Stimulated activated naive CD4-positive, alpha-beta T cell (primary cell): ENCODE measurements at regions not wholly inside any gene's neighbourhood (a gene's known extent, or its start where the extent isn't known, plus 50 kb on each side); places are given as distances from the start of the nearest gene placed in this dataset.
A peak's percentile ranks its signal among the peaks of the same experiment; 100 is the strongest.

Experiments used
- DNase-seq, 6 experiments: peaks; one replicate each; lab custom pipeline; 2025; lab: John Stamatoyannopoulos, UW

DNA sequence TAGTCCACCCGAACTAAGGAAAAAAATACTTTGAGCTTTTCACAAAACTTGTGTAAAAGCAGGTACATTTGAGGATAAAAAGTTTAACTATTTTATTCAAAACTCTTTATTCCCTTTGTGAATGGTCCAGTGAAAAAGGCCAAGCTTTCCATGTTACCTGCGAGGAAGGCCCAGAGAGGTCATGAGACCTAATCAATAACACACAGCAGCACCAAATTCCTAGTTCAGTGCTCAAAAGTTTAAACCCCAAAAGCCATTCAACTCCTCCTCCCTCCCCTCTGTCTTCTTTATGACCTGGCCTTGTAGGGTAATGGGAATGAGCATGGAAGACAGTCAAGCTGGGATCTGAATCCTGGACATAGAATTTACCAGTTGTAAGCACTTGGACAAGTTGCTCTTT is 151.9 kb upstream of the FGGY start:
- no peak for DNase-seq

DNA sequence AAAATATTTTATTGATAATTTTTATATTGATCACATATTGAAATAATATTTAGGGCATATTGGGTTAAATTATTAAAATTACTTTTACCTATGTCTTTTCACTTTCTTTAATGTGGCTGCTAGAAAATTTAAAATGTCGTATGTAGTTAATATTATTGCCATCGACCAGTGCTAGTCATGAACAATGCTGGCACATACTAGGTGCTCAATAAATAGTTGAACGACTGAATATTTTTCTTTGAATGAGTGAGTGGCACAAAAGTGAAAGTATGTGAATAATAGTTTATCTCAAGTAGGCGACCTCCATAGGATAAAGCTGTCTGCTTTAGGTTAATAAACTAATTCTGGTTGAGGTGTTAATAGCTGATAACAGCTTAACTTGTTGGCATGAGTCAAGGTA is 150.8 kb upstream of the FGGY start:
- no peak for DNase-seq

DNA sequence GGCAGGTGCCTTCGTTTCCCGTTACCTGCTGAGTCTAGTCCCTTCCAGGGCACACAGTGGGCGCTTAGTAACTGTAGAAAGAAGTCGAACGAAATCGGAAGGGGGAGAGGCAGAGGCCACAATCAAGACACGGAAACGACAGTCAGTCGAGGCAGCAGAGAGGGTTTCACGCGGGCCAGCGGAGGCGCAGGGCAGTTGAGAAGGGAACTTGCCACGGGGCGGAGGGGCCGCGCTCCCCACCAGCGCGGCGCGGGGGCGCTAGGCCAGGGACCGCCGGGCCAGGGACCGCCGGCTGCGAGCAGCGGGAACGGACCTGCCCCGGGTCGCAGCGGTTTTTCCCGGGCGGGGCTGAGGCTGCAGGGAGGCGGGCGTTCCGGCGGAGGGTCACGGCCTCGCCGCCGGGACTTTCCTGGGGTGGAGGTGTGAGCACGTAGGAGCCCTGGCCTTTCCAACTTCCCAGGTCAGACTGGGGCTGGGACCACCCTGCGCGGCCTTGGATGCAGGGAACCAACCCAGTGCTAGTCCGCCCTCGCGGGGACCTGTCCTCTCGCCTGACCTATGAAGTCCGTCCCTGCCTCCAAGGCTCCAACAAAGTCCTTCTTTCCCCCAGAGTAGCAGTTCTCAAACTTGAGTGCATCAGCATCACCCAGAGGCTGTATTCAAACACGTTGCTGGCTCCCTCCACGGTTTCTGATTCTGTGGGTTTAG is 150.1 kb upstream of the FGGY start:
- DNase-seq = peak in 3 of 6 experiments; percentile 4 to 35 (median 25)

DNA sequence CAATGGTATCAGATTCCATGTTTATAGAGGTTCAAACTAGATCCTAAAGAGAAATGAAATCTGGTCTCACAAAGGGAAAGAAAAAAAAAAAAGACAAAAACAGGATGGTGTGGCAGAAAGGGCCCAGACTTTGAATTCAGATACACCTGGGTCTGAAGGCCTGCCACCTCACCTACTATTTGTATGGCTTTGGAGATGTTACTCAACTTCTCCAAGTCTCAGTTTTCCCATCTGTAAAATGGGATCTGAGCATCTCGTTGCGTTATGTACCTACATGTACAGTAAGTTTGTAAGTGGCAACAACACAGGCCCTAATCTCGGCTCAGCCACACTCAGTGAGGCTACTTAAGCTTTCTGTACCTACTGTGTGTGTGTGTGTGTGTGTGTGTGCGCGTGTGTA is 147.5 kb upstream of the FGGY start:
- DNase-seq = no peak

GRCh38 chr1:59150577-59151386 is 146.1 kb upstream of the FGGY start:
- DNase-seq = no peak

GRCh38 chr1:59151387-59151761 is 145.5 kb upstream of the FGGY start:
- no peak for DNase-seq

DNA sequence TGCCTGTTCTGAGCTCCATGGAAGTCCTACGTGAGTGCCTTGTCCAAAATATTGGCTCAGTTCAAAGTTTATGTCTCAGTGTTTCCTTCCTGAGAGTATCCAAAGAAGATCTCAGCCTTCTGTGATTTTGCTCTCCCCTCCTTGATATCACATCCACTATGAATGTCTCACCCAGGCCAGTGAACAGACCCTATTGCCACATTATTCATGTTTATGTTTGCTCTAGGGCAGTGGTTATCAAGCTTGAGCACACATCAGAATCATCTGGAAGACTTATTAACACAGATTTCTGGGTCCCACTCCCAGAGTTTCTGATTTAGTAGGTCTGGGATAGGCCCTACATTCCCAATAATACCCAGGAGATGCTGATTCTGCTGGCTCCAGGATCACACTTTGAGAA is 145.0 kb upstream of the FGGY start:
- no peak for DNase-seq

DNA sequence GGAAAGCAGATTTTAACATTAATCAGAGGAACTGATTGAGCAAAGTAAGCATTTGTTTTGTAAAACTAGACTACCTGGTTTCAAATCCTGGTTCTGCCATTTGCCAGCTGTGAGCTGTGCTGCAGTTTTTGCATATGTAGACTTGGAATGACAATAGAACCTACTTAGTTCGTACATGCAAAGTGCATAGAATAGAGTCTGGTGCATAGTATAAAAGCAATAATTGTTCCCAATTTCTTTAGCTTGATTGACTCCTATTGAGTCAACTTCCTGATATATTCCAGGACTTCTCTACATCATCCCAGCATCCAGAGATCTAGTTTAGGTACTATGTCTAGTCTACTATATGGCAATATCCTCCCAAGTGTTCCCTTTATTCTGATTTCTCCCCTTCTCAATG is 144.4 kb upstream of the FGGY start:
- DNase-seq = no peak

- DNase-seq = no peak
These were observed 142.5 kb upstream of the FGGY start for GRCh38 chr1:59154401-59154800.

- no peak for DNase-seq
These were observed 141.5 kb upstream of the FGGY start for GRCh38 chr1:59155351-59155750.

DNA sequence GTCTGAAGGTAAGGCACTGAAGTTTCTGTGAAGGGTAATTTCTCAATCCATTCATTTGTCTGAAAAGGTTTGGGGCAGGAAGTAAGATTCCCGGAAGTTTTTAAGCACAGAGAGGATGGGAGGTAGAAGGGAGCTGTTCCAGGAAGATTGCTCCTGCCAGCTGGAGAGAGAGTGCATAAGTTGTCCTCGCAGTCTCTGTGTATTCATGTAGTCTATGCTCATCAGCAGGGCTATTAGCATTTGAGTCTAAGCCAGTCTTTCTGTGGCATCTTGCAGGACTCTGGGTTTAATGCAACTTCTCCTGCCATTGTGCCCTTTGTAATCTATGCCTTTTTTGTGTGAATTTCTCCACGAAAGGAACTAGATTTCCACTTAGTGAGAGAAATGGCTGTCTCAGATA is 140.8 kb upstream of the FGGY start:
- no peak for DNase-seq

GRCh38 chr1:59156526-59157199 is 140.2 kb upstream of the FGGY start:
- no peak for DNase-seq

- no peak for DNase-seq
These were observed 138.6 kb upstream of the FGGY start for GRCh38 chr1:59158321-59158720.

DNA sequence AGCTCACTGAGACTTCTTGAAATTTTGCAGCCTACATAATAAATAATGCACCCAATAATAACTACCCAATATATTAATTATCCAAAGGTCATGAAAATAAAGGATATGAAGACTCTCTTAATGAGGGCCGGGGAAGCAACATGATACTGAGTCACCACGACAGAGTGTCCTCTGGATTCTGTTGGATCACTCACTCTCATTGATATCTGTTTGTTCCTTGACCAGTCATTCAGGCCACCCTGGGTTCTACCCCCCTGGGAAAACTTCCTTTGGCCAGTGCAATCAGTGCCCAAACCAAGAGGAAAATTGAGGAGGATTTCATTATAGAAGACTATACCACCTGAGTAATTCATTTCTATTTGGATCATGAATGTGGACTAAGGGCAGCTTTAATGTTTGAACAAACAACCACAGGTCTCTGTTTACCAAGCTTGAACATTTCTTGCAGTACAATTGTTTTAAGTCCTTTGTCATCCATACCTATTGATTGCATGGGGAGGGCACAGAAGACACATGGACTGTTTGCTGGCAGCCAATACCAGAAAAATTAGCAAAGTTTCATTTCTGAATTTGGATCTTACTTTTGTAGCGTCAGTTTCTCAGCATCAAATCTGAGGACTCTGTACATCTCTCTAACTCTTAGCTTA is 137.2 kb upstream of the FGGY start:
- no peak for DNase-seq

- no peak for DNase-seq
These were observed 135.8 kb upstream of the FGGY start for GRCh38 chr1:59161136-59161535.

- DNase-seq = no peak
These were observed 134.2 kb upstream of the FGGY start for GRCh38 chr1:59162665-59163064.

DNA sequence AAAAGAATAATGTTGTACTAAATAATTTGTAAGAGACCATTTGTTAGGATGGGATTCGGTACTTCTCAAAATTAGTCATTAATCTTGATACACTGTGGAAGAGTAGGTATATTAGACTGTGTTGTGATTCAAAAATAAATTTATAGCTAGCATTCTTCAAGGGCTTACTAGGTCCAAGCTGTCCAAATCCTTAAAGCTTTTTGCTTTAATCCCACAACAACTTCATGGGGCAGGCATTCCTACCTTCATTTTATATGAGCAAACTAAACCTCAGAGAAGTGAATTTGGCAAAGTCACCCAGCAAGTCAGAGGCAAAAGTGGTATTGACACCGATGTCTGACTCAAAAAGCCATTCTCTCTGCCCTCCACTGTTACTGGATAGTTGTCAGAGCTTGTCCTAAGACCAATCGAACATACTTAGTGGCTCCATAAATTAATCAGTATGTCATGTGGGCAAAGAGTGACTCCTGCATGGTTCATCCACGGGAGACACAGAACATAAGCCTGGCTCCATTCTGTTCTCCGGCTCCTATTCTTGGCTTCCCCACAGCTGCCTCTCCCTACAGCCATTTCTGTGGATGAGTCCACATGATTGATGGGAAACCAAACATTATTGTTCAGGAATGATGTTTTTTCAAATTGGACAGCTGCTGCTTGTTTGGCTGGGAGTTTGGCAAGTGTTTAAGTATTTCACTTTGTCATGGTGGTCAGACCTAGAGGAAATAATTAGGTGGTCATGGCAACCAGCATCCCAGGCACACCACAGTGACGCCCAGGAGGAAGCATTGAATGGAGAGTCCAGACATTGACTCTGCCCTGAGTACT is 133.4 kb upstream of the FGGY start:
- DNase-seq = no peak

DNA sequence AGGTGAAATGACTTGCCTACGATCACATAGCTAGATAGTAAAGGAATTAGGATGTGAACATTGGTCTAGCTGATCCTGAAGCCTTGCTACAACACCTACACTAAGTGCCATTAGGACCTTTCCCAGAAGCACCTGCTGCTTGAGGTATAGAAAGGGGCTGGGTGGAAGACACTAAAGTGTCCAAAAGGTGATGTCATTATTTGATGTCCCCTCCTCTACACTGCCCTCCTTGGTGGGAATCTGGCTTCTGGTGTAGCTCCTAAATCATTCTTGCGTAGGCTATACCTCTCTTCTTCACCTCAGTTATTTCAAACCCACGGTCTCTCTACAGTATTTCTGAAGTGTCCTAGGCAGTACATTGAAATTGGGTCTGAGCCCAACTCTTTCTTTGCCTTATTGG is 132.5 kb upstream of the FGGY start:
- no peak for DNase-seq

- DNase-seq = no peak
These were observed 131.5 kb upstream of the FGGY start for GRCh38 chr1:59165353-59165752.

DNA sequence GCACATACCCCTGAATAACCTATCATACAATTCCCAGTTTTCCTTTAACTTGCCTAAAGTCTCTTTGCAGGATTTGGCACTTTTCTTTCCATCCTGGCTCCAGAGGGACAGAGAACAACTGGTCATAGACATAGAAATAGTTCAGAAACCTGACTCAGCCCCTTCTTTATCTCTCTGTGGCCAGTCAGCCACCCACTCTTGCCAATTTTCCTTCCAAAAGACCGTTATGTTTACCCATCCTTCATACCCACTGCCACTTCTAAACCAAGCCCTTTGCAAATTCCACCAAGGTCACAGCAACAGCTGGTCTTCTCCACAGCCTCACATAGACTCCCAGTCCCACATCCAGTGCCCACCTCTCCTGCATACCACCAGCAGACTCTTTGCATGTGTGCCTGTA is 127.2 kb upstream of the FGGY start:
- DNase-seq = no peak

DNA sequence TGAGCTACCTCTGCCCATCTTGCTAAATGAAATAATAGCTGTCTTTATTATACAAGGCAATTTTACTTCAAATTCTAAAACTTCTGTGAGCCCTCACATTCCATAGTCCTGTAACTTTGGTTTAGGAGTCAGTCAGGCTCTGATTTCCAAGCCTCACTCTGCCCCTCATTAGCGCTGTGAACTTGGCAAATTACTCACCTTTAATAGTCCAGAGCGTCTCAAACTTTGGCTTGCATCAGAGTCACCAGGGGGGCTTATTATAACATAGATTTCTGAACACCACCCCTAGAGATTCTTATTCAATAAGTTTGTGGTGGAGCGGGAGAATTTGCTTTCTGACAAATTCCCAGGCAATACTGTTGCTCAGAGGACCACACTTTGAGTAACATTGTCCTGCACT is 126.2 kb upstream of the FGGY start:
- no peak for DNase-seq

DNA sequence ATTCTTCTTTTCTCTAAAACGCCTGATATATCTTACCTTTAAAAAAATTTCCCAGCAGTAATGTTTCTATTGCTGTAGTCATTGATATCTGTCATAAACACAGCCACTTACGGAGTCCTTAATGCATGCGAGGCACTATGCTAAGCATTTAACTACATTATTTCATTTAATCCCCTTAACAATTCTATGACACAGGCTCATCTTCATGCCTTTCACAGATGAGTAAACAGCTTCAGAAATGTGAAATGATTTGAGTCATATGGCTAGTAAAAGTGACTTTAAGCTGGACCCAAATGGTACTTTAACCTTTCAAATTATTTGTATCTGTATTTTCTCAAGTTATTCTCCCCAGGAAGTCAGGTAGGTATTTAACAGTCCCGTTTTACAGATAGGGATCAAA is 125.1 kb upstream of the FGGY start:
- DNase-seq = no peak
